ENCODE measurements at regions not wholly inside any gene's neighbourhood (a gene's known extent, or its start where the extent isn't known, plus 50 kb on each side); places are given as distances from the start of the nearest gene placed in this dataset.

DNA sequence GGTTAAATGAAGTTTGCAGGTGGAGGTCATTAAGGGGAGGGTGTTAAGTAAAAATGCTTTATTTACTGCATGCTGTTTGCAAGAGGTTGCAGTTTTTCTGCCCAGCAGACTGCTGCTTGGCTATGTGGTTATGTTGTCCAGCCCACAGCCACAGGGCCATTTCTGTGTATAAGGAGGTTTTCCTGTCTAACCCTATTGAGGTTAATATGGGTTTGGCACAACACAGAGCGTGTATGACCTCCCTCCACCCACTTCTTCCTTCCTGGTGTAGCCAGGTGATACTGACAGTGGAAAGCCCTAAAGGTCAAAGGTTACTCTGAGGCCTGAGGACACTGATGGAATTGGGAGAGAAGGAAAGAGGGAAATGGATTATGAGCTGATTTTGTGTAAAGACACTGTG is 253.7 kb upstream of the PWP1 start:
- TF ChIP-seq EZH2 (IDR thresholded peaks at IDR 0.05; ENCODE audit: insufficient read depth, poor library complexity, severe bottlenecking) (no peak), EZH2phosphoT487 (IDR thresholded peaks at IDR 0.05; ENCODE audit: insufficient read depth, low read depth) (no peak)

Measured in GM23248 (cell line).